ENCODE measurements at regions not wholly inside any gene's neighbourhood (a gene's known extent, or its start where the extent isn't known, plus 50 kb on each side); places are given as distances from the start of the nearest gene placed in this dataset.

DNA sequence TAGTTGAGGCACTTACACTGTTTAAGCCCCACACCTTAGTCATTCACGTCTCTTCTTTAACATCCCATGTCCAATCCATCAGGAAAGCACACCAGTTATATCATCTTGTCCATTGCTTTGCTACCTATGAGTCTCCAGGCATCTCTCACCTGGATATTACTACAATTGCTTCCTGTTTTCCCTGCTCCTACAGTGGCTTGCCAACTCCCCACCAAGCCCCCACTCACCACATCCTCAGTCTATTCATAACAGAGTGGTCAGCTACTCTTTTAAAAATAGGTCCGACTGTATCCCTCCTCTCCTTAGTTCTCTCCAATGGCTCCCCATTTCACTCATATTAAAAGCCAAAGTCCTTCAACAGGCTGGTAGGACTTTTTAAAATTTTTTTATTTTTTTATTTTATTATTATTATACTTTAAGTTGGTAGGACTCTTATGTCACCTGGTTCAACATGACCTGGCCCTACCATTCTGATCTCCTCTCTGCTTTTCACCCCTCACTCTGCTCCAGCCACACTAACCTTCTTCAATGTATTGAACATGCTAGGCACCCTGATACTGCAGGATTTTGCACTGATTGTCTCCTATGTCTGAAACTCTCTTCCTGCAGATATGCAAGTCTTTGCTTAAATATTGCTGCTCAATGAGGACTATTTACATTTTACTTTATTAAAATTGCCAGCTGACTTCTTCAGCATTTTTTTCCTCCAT, 253.2 kb downstream of the CYRIA start:
- DNase-seq (ENCODE audit: low spot score) = no peak

DNA sequence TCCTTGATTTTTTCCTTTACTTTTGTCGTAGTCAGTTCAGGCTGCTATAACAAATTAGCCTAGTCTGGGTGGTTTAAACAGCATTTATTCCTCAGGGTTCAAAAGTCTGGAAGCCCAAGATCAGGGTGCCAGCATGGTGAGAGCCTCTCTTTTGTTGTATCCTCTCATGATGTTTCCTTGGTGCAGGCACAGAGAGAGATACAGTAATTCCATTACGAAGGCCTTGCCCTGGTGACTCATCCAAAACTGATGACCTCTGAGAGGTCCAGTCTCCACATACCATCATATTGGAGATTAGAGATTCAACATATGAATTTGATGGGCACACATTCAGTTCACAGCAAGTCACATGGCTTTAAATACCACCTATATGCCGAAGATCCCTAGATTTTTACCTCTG, 253.8 kb downstream of the CYRIA start:
- no peak for DNase-seq (ENCODE audit: low spot score)

DNA sequence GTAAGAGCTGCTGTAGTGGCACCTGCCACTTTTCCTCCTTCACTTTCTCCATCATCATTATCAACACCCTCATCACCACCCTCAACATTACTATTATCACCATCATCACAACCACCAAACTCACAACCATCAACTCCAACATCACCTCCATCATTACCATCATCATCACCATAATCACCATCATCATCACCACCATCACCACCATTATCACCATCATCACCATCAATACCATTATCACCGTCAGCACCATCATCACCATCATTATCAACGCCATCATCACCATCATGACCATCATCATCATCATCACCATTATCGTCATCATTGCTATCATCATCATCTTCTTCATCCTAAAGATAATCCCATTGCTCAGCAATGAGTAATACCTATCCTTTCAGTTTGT, 255.8 kb downstream of the CYRIA start:
- DNase-seq (ENCODE audit: low spot score) = no peak

DNA sequence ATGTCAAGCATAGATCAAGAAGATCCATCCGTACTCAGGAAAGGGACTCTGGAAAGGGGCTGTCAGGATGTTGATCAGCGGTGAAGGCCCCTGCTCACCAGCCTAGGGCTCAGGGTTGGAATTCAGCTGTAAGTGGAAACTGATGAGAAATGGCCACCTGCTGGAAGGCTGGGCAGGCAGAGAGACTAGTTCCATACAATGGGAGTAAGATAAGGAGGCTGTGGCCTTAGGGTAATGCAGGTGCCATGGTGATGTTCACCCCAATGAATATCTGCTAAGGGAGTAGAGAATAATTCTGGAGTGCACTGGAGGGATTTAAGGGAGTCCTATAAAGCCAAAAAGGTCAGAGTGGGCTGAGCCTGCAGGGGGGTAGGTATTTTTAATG, 256.6 kb downstream of the CYRIA start:
- DNase-seq (ENCODE audit: low spot score) = no peak

DNA sequence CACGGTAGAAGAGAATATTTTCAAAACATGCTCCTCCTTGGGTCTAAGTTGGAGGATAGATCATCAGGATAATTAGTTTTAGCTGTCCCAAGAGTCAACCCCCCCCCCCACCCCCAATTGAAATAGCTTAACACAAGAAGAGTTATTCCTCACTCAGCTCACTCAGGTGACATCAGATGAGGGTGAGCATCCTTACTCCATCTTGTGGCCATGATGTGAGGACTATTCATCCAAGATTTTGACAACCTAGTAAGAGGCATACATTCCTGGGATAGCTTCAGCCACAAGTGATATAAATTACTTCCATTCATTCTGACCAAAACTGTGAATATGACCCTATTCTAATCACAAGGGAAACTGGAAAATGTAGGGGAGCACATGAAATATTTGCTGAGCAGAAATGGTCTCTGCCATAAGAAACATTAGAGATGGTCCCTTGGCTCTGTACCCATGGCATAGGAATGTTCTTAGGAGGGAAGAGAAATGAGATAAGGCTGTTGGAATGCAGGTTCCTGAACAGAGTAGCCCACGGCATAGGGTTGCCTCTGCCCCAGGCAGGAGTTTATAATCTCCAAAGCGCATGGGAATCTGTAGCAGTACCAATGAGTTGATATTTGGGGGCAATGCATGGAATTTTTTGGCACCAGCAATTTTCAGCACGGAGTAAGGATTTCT, 257.2 kb downstream of the CYRIA start:
- no peak for DNase-seq (ENCODE audit: low spot score)

DNA sequence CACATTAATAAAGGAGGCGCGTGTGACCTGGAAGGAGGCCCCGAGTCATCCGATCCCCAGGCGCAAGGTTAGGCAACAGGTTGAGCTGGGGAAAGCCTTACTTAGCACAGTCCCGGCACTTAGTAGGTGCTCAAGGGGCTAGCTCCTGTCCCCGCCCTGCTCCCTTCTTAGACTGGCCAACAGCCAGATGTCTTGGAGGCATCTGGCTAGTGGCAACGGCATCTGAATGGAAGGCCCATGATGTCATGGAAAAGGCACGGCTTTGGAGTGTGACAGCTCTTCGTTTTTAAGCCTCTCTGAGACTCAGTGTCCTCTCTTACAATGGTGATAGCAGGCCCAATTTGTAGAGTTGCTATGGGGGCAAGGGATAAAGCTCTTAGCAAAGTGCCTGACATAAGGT, 258.3 kb downstream of the CYRIA start:
- DNase-seq (ENCODE audit: low spot score) = no peak

DNA sequence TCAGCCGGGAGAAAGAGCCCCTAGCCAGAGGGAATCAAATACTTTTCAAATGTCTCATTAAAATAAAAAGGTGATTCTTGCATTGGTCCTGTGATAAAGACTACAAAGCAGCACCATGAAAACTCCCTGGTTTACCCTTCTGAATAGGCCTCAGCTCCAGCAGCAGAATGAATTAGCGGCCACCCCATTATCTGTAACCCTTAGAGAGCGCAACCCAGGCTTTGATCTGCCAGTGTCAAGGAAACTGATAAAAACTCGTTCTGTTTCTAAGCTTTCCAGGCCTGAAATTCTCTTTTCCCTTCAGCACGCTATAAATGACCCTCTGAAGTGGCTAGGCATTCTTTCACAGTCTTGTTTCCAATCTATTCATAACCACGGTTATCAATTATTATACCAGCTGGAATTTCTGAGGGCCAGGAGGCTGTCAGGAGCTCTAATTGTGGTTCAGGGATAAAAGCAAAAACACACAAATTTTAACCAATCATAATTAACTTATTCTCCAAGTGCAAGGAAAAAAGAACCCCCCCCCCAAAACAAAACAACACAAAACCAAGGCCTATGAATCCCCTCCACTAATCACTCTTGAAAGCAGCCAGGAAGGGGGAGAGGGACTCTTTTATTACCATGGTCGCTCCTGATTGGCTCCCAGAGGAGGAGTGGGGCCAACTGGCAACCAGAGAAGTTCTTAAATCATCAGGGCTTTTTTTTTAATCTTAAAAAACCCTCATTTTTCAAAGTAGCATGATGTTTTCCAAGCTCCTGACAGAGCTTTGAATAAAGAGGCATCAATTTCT, 258.9 kb downstream of the CYRIA start:
- DNase-seq (ENCODE audit: low spot score) = no peak

DNA sequence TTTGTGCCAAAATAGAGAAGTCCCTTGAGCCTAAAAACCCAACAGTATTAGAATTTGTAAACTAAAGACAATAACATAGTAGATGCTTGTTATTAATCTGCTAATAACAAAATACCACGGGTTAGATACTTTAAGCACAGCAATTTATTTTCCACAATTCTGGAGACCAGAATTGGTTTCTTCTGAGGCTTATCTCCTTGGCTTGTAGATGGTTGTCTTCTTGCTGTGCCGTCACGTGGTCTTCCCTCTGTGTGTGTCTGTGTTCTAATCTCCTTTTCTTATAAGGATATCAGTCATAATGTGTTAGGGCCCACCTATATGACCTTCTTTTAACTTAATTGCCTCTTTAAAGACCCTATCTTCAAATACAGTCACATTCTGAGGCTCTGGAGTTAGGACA, 260.1 kb downstream of the CYRIA start:
- DNase-seq (ENCODE audit: low spot score) = no peak

DNA sequence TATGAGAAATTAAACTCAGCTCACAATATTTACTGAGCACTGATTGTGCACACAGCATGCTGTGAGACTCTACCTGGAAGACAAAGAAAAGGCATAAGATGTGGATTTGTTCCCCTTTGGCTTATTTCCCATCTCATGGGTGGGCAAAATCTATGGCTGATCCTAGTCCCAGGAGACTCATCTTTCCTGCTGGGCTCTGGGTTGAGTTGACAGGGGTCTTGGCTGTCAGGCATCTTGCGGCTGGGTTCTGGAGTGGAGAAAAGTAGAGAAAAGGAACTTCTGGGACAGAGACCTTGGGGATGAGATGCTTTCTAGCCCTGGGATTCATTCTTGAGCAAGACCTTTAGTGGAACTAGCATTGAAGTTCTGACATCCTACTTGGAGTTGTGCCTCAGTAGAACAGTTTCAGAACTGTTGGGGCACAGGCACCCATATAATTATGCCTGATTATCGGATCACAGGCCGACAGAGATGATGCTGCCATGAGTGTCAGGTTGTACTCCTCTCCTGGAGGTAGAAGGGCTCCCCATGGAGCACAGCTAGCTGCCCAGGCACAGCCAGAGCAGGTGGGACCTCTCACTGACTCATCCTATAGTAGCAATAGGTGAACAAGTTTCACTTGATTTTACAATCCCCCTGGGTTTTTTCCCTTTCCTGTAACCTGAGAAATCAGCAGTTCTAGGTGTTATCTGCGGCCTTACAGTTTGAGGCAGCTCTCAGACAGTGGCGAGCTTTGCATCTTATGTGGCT, 260.9 kb downstream of the CYRIA start:
- DNase-seq (ENCODE audit: low spot score) = no peak

DNA sequence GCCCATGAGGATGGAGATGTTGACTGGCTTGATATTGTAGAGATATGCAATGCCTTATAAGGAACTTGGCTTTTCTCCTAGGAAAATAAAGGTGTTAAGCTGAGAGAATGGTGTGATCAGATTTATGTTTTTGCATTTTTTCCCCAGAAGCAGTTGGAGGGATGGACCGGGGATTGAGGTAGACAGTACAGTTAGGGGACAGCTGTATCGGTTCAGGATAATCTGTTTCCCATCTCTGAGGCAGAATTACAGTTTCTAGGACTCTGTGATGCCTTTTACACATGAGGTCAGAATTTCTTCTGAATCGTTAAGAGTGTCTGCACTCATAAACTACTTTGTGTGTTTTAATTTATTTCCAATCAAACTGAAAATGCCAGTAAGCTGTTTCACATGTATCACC, 261.5 kb downstream of the CYRIA start:
- no peak for DNase-seq (ENCODE audit: low spot score)

DNA sequence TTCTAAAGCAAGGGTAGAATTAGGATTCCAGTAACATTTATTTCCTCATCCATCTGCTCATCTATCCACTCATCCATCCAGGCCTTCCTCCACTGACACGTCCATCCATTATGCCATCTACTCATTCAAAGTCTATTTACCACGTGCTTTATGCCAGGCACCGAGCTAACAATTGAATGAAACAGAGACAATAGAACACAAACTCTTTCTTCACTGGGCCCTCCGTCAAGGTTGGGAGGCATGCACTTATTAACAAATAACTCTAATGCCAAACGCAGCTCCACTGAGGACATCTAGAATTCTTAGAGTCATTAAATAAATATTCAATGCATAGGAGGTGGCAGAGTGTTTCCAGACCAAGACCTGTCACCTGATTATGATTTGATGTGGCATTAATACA, 262.7 kb downstream of the CYRIA start:
- DNase-seq (ENCODE audit: low spot score) = no peak

DNA sequence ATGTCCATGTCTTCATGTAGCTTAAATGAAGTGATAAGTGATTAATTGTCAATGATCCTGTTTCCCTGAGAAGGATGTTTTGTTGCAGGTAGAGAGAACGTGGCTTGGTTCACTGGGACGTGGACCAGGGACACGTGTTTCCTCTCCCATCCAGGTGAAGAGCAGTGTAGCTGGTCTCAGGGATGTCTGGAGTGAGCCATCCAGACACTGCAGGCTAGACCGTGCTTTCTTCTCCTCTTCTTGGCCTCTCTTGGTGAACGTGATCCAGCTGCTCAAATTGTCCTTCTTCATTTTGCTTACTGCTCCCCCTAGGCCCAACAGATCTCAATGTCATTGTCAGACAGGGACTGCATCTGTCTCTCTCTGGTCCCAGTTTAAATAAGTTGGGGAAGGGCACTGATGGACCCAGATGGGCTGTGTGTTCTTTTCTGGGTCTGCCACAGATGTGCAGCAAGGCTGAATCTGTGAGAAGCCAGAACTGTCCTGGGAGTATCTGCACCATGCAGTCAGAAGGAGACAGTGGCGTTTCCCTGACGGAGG, 263.8 kb downstream of the CYRIA start:
- no peak for DNase-seq (ENCODE audit: low spot score)

DNA sequence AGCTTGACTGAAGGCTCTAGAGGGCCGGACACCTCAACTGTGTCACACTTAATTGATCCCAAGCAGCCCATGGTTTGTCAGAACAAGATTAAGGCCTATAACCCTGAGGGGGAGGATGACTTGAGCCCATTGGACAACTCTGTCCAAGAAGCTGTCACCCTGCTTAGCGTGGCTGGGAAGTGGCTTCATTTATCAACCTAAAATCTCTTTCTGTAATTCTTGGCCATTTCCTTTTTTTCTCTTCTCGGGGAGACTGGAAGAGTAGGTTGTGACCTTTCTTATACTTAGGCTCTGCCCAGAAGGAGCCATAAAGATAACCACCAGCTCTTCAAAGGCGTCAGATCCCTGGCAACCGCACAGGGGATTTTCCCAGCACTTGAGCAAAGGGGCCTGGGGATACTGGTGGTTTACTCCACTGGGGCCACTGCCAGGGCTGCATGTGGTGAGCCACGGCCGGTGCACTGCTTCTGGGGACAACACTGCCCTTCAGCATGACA, 265.5 kb downstream of the CYRIA start:
- no peak for DNase-seq (ENCODE audit: low spot score)

DNA sequence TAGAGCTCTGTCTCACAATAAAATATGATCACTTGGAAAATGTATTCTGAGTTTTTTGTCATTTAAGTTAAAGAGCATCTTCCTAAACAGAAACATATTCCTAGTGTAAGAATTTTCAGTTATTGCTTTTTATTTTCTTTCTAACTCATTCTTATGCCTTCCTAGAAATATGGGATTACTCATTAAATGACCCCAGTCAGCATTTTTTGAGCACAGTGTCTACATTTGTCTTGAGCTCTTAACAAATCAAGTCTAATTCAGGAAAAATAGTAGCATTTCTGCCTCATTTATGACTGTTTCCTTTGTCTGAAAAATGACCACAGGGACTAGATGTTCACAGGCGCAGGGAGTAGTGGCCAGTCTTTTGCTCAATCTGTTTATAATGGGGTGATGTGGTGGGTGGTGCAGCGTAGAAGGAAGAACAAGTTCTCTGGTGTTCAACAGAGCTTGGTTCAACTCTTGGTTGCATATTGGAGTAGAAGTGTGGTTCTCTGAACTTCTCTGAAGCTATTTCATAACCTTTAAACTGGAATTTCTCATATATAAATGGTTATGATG, 267.1 kb downstream of the CYRIA start:
- no peak for DNase-seq (ENCODE audit: low spot score)

DNA sequence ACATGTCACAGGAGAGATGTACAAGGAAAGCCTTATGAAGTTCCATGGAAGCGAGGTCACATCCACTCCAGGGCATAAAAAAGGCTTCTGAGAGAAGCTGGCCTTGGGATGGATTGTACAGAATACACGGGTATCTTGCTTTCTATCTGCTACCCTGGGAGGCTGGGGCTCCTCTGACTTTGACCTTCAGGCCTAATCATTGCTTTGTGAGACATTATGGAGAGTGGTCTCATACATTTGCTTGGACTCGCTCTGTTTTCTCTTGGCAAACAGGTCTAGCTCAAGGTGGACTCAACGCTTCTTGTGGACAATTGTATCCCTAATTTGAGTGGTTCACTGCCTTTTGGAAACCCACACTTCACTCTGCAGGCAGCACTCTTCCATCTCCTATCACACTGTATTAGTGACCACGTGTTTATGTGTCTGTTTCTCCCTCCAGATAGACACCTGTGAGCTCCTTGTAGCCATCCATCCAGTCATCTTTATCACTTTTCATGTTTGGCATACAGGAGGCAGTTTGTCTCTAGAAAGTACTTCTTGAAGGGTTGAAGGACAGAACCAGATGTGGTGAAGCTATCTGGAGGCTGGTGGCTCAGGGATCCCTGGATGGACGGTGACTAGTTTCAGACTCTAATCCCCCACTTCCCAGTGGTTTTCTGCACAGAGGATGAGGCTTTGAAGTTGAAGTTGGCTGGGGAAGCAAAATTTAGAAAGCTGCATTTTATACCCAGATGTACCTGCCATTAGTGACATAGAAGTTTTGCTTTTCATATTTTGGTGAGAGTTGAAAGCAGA, 267.8 kb downstream of the CYRIA start:
- no peak for DNase-seq (ENCODE audit: low spot score)

DNA sequence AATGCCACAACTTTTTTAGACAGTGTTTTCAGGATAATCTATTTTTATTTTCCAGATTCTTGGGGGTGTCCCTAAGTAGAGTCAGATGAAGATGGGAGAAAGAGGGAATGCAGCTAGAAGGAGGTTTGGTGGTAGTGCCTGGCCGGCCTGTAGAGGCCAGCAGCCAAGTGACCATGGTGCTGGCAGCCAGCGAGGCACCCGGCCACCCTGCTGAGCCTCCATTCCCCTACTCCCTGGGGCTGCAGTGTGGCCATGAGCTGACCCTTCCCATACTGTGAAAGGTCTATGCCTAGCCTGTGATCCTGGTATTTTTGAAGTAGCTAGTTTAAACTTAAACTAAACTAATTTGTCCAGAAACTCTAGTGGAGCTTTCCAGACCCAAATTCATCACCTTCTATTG, 268.6 kb downstream of the CYRIA start:
- DNase-seq (ENCODE audit: low spot score) = no peak

DNA sequence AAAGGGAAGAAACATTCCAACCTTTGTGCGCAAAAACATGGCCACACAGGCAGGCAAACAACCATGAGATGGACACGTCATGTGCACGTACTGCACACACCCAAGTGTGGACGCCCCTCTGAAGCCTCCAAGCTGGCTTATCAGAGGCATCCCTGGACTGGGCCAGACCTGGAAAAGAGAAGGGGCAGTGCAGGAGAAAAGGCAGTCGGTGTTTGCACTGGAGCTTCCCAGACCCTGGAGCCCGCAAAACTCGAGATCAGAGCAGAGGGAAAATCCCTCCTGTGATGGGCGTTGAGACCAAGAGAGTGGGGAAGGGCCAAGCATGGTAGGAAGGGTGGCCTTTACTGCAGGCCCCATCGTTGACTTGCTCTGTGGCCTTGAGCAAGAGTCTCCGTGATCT, 269.5 kb downstream of the CYRIA start:
- DNase-seq (ENCODE audit: low spot score) = no peak

DNA sequence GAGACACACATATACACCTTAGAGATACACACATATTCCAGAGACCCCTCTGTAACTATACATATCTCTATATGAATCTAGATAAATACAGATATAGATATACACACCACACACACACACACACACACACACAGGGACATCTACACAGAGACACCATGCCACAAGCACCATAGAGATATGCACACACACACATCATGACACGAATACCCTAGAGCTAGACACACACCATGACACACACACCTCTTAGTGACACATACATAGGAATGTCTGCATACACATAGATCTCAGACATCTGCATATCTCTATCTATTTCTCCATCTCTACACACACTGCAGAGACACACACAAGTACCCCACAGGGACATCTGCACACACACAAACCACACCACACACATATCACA, 270.0 kb downstream of the CYRIA start:
- no peak for DNase-seq (ENCODE audit: low spot score)

DNA sequence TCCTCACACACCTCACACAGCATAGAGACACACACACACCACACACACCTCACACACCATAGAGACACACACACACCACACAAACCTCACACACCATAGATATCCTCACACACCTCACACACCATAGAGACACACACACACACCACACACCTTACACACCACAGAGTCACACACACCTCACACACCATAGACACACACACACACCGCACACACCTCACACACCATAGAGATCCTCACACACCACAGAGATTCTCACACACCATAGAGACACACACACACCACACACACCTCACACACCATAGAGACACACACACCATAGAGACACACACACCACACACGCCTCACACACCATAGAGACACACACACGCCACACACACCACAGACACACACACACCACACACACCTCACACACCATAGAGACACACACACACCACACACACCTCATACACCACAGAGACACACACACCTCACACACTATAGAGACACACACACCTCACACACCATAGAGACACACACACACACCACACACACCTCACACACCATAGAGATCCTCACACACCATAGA, 270.6 kb downstream of the CYRIA start:
- DNase-seq (ENCODE audit: low spot score) = no peak

Data from ureter (tissue), 1 donor.